Vagina (tissue), 2 donors: ENCODE measurements at regions not wholly inside any gene's neighbourhood (a gene's known extent, or its start where the extent isn't known, plus 50 kb on each side); places are given as distances from the start of the nearest gene placed in this dataset.

Source experiments
- DNase-seq, 2 donors: peaks; one replicate each; pipeline ENCODE4 v3.0.0-alpha.2; 2017; ENCODE audit errors: extremely low spot score in 2 of 2
- H3K27ac ChIP-seq: fragments of 200-600 bp; sonication (generic); one replicate; pipeline ENCODE4 v1.5.1; 2019
- H3K27me3 ChIP-seq: fragments of 200-600 bp; sonication (generic); one replicate; pipeline ENCODE4 v1.5.1; 2019
- H3K36me3 ChIP-seq, 2 donors: fragments of 200-600 bp; sonication (generic); one replicate each; pipeline ENCODE4 v1.5.1; 2017 to 2019
- H3K4me1 ChIP-seq: fragments of 200-600 bp; sonication (generic); one replicate; pipeline ENCODE4 v1.5.1; 2019
- H3K4me3 ChIP-seq, 2 donors: fragments of 200-600 bp; sonication (generic); 1 replicate in 1 of 2; 2 replicates in 1 of 2; pipeline ENCODE4 v1.5.1; 2016 to 2019
- H3K9me3 ChIP-seq: fragments of 200-600 bp; sonication (generic); one replicate; pipeline ENCODE4 v1.5.1; 2019
- POLR2A ChIP-seq, 2 donors: fragments of 450-650 bp; IDR thresholded peaks; one replicate each; pipeline ENCODE4 v1.6.1; 2017; ENCODE audit warnings: antibody characterized with exemption in 2 of 2, mild to moderate bottlenecking in 2 of 2, moderate library complexity in 2 of 2
- POLR2AphosphoS5 ChIP-seq, 2 donors: sonication (generic); formaldehyde crosslinking; IDR thresholded peaks; one replicate each; pipeline ENCODE4 v1.9.0; 2017; ENCODE audit warnings: antibody characterized with exemption in 2 of 2, mild to moderate bottlenecking in 2 of 2, low read depth in 1 of 2; ENCODE audit not compliant: insufficient read depth in 1 of 2
- intact Hi-C: fragments of 100-400 bp; cut with DNase I; formaldehyde crosslinking; loops from one replicate; pipeline ENCODE4 v1.15.1; 2023
- TF ChIP-seq, protein P1 (sequence below), 3 experiments: fragments of 450-650 bp in 2 of 3; fragments of 200-600 bp in 1 of 3; sonication (generic) in 1 of 3; IDR thresholded peaks; one replicate each; pipeline ENCODE4 v1.5.1; 2017 to 2019; ENCODE audit warnings: antibody characterized with exemption in 3 of 3, mild to moderate bottlenecking in 2 of 3, moderate library complexity in 2 of 3

GRCh38 chr12:25001311-25001710, 52.4 kb upstream of the BCAT1 start:
- Histone ChIP-seq H3K36me3 (no peaks in the 10 kb centered on the region), H3K27ac (no peak overlapping the region), H3K4me3 (no peak overlapping the region), H3K9me3 (no peaks in the 10 kb centered on the region), H3K4me1 (peaks cover 9% of the 10 kb centered on the region), H3K27me3 (no peaks in the 10 kb centered on the region)
- intact Hi-C loops = no loop called here
- DNase-seq = no peak
- TF ChIP-seq POLR2AphosphoS5 (IDR thresholded peaks at IDR 0.05; ENCODE audit: insufficient read depth in 1 of 2, low read depth in 1 of 2) (no peak), POLR2A (IDR thresholded peaks at IDR 0.05) (no peak)
- TF ChIP-seq, protein P1, sequence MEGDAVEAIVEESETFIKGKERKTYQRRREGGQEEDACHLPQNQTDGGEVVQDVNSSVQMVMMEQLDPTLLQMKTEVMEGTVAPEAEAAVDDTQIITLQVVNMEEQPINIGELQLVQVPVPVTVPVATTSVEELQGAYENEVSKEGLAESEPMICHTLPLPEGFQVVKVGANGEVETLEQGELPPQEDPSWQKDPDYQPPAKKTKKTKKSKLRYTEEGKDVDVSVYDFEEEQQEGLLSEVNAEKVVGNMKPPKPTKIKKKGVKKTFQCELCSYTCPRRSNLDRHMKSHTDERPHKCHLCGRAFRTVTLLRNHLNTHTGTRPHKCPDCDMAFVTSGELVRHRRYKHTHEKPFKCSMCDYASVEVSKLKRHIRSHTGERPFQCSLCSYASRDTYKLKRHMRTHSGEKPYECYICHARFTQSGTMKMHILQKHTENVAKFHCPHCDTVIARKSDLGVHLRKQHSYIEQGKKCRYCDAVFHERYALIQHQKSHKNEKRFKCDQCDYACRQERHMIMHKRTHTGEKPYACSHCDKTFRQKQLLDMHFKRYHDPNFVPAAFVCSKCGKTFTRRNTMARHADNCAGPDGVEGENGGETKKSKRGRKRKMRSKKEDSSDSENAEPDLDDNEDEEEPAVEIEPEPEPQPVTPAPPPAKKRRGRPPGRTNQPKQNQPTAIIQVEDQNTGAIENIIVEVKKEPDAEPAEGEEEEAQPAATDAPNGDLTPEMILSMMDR (IDR thresholded peaks at IDR 0.05) = no peak
